NB4 (cell line): ENCODE measurements at regions not wholly inside any gene's neighbourhood (a gene's known extent, or its start where the extent isn't known, plus 50 kb on each side); places are given as distances from the start of the nearest gene placed in this dataset.

Experiments
- POLR2A ChIP-seq: IDR thresholded peaks from 2 replicates; pipeline ENCODE4 v1.6.1; 2011; ENCODE audit warnings: mild to moderate bottlenecking; ENCODE audit not compliant: insufficient read length; ENCODE audit errors: extremely low read depth
- TF ChIP-seq, protein P1 (sequence below): IDR thresholded peaks from one replicate; pipeline ENCODE4 v1.5.1; 2012; ENCODE audit warnings: low read depth, low read length
- TF ChIP-seq, protein P2 (sequence below): IDR thresholded peaks from 2 replicates; pipeline ENCODE4 v1.6.1; 2011; ENCODE audit warnings: low read depth, low read length

- no peak for TF ChIP-seq POLR2A
- TF ChIP-seq, protein P1, sequence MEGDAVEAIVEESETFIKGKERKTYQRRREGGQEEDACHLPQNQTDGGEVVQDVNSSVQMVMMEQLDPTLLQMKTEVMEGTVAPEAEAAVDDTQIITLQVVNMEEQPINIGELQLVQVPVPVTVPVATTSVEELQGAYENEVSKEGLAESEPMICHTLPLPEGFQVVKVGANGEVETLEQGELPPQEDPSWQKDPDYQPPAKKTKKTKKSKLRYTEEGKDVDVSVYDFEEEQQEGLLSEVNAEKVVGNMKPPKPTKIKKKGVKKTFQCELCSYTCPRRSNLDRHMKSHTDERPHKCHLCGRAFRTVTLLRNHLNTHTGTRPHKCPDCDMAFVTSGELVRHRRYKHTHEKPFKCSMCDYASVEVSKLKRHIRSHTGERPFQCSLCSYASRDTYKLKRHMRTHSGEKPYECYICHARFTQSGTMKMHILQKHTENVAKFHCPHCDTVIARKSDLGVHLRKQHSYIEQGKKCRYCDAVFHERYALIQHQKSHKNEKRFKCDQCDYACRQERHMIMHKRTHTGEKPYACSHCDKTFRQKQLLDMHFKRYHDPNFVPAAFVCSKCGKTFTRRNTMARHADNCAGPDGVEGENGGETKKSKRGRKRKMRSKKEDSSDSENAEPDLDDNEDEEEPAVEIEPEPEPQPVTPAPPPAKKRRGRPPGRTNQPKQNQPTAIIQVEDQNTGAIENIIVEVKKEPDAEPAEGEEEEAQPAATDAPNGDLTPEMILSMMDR = no peak
- TF ChIP-seq, protein P2, sequence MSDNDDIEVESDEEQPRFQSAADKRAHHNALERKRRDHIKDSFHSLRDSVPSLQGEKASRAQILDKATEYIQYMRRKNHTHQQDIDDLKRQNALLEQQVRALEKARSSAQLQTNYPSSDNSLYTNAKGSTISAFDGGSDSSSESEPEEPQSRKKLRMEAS = no peak
These were observed 277.2 kb upstream of the VLDLR start for GRCh38 chr9:2344436-2344835.
